ENCODE measurements at regions not wholly inside any gene's neighbourhood (a gene's known extent, or its start where the extent isn't known, plus 50 kb on each side); places are given as distances from the start of the nearest gene placed in this dataset.

GRCh38 chr10:113420733-113421675 lies 131.8 kb upstream of the HABP2 start:
- no peak for DNase-seq

GRCh38 chr10:113422371-113422770 lies 130.5 kb upstream of the HABP2 start:
- no peak for DNase-seq

- no peak for DNase-seq
These were observed 128.7 kb upstream of the HABP2 start for GRCh38 chr10:113423981-113424721.

GRCh38 chr10:113425008-113425407 lies 127.8 kb upstream of the HABP2 start:
- no peak for DNase-seq

GRCh38 chr10:113425541-113425951 lies 127.3 kb upstream of the HABP2 start:
- DNase-seq, result no peak

- no peak for DNase-seq
These were observed 126.5 kb upstream of the HABP2 start for GRCh38 chr10:113426181-113426877.

GRCh38 chr10:113427236-113427735 lies 125.6 kb upstream of the HABP2 start:
- no peak for DNase-seq

GRCh38 chr10:113427811-113428558 lies 124.9 kb upstream of the HABP2 start:
- DNase-seq, result no peak

GRCh38 chr10:113430634-113431397 lies 122.0 kb upstream of the HABP2 start:
- DNase-seq, result no peak

GRCh38 chr10:113431398-113432160 lies 121.3 kb upstream of the HABP2 start:
- DNase-seq, result no peak

GRCh38 chr10:113433711-113434110 lies 119.1 kb upstream of the HABP2 start:
- DNase-seq, result no peak

GRCh38 chr10:113434315-113434714 lies 118.5 kb upstream of the HABP2 start:
- DNase-seq, result no peak

- no peak for DNase-seq
These were observed 117.9 kb upstream of the HABP2 start for GRCh38 chr10:113434950-113435349.

- DNase-seq, result no peak
These were observed 117.0 kb upstream of the HABP2 start for GRCh38 chr10:113435881-113436280.

- no peak for DNase-seq
These were observed 116.0 kb upstream of the HABP2 start for GRCh38 chr10:113436851-113437250.

- no peak for DNase-seq
These were observed 114.2 kb upstream of the HABP2 start for GRCh38 chr10:113438652-113439051.

GRCh38 chr10:113441220-113441619 lies 111.6 kb upstream of the HABP2 start:
- no peak for DNase-seq

GRCh38 chr10:113441686-113442270 lies 111.1 kb upstream of the HABP2 start:
- no peak for DNase-seq

GRCh38 chr10:113442336-113442735 lies 110.5 kb upstream of the HABP2 start:
- DNase-seq, result no peak

- no peak for DNase-seq
These were observed 109.5 kb upstream of the HABP2 start for GRCh38 chr10:113443141-113443925.

Measured in activated CD4-positive, alpha-beta T cell treated with anti-CD3 and anti-CD28 coated beads, Interleukin-2, Interleukin-6, amounts not matched to agents 100 ng/mL and 50 ng/mL, durations not matched to agents 16 hours and 8 hours (primary cell).